HG03064 (cell line): ENCODE measurements at regions not wholly inside any gene's neighbourhood (a gene's known extent, or its start where the extent isn't known, plus 50 kb on each side); places are given as distances from the start of the nearest gene placed in this dataset.

Experiments
- ATAC-seq: cut with Tn5 transposase; IDR thresholded peaks from one replicate; pipeline ENCODE4 v1.9.1; 2021; ENCODE audit warnings: low read depth; ENCODE audit not compliant: unreplicated experiment

DNA sequence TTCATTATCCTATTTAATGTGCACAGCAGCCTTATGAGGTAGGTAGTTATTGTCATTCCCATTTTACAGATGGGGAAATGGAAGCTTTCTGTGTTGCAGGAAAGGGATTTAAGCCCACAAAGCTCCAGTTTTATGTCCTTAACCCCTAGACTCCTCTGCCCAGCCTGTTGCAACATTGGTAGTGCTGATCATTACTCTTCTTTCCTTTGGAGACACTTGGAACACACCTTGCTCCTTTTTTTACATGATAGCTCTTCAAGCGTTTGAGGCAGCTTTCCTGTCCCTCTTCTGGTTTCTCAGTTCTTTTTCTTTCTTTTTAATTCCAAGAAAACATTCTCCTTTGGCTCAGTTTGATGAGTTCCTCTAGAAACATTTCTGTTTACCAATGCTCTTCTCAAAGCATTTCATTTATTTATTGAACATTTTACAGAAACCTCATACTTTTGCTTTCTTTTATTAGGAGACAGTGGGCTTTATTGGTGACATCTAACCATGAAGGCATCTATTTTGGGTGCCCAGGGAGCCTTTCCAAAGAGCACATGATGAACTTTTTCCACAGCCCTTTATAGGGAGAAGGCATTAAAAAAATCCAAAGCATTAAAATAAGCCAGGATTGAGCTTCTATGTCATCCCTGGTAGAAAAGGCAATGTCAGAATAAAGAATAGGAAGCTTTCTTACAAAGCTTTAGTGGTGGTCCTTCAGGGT lies 218.0 kb downstream of the TMEM38B start:
- ATAC-seq: no peak

DNA sequence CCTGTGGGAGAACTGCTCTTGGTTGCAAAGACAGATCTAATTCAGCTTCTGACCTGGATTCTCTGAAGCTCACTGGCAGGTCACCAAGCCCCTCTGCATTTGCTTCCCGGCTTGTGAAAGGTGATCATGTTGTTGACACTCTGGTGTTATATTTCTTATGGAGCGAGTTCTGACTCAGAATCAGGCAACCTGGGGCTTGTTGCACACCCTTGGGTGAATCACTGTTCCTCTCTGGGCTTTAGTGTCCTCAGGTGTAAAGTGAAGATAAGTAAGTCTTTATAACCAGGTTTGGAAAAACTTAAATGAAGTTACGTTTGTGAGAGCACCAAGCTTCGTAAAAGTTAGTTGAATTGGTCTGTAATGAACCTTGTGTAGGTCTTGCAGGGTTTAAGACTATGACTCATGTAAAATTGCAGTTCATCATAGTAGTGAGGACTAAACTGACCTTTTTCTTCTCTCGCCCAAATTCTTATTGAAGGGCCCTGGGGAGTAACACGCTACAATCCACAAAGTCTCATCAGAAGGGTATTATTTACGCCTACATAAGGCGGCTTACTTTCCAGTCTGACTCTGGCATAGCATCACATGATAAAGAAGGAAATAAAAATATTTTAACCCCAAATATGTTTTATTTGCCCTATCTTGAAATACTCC lies 218.6 kb downstream of the TMEM38B start:
- ATAC-seq: no peak

DNA sequence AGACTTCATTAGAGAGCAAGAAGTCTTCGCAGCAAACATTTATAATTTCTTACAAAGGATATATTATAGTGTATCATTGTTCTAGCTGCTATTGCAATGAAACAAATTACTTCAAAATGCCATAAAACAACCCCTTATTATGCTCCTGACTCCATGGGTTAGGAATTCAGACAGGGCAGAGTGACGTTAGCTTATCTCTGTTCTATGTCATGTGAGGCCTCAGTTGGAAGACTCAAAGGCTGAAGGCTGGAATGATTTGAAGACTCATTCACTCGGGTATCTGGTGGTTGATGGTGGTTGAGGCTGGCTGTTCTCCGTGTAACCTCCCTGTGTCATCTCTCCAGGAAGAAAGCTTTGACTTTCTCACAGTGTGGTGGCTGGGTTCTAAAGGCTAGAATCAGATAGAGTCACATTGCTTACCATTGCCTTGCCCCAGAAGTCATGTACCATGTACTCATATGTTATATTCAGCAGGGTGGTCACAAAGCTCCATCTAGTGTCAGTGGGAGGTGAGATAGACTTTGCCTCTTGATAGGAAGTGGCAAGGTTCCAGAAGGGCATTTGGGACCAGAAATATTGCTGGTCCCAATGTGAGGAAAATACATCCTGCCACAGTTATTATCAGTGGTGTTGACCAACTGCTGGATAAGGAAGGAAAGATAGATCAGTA lies 226.9 kb downstream of the TMEM38B start:
- no peak for ATAC-seq

DNA sequence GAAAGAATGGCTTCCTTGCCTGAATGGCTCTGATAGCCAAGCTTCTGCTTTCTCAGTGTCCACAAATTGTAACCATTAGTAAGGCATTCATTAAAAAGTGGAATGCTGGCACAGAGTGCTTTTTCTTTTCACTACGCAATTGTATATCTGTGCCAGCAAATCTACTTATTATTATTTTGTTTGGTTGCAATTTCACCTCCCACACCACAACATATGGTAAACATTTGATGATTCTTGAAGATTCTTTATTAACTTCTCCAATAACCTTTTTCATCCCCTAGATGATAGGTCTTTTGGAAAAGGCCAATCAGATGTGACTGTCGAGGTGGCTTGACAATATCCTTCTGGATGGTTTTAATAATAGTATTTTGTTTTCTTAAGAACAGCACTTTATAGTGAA lies 234.1 kb downstream of the TMEM38B start:
- no peak for ATAC-seq

DNA sequence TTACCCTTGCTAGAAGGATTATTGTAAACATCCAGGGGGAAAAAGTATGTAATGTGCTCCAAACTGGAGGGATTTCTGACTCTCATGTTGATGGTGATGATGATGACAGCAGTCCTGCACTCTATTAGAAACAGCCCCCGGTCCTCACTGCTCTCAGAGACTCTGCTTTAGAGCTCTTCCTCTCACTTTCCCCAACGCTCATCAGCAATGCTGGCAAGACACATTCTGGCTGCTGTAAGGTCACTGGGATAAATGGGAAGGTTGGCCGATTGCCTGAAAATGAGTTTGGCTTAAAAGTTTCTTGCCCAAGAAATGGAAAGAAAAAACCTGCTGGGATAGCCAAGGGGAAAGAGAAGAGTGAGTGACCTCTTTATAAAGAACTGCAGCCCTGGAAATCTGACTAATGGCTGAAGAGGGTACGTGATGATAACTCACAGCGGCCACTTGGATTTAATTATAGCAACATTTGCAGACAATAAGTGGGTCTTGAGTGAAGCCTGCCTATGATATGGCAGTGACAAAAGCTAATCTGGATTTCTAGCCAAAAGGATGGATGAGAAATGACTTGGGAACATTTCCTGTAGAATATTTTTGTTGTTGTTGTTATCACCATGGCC lies 235.8 kb downstream of the TMEM38B start:
- no peak for ATAC-seq

DNA sequence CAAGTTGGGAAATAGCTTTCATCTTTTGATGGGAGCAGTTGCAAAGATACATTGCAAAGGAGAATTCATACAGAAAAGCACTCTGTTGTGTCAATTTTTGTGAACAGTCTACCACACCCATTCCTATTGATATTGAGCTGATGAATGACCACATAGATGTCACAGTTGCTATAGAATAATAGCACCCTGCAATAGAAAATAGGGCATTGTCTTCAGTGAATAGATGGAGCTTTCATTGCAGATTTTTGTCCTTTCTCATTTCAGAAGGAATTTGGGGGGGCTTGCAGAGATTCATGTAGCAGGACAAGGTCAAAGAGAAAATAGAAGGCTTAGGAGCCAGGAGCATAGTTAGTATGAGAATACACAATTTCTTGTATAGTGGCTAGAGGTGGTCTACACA lies 237.9 kb downstream of the TMEM38B start:
- no peak for ATAC-seq

DNA sequence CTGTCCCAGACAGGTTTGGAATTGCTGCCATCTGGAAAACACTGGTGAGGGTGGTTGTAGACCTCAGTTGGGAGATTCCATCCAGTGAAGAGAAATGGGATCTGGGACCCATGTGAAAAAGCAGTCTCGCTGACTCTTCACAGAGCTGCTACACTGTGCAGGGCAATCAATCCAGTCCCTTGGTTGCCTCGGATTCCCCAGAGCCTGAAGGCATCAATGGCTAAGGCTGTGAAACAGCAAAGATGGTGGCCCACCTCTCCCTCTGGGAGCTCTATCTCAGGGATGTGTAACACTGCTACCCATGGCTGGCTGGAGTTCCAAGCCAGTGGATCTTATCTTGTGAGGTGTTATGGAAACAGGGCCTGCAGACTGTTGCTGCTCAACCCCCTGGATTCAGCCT lies 256.1 kb downstream of the TMEM38B start:
- no peak for ATAC-seq

DNA sequence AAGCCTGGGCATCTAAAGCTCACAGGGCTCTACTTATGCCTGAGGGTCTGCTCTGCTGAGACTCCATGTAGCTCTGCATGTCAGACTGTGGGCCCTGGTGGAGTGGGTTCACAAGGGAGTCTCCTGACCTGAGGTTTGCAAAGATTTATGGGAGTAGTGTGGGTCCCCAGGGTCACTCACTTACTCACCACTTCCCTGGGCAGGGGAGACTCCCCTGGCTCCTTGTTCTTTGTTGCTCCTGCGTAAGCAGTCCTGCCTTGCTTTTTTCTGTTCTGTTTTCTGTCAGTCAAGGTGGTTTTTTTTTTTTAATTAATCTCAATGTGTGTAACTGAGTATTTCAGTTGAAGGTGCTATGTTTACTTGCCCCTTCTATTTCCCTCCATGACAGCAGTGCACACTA lies 256.6 kb downstream of the TMEM38B start:
- ATAC-seq: no peak

DNA sequence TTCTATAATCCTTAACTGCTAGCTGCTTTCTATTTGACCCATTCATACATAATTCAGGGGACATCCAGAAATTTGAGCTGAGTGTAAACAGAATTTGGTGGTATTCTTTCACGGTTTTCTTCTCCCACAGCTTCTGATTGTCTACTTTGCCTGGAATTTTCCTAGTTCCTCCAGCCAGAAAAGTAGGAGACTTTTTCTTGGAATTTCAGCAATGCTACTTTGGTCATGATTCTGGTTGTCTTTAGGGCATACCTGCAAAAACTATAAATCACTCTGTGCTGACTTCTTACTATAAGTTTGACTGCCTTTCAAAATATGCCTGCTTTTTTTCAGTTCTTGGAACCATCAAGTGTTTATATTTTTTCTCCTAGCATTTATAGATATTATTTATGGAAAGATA lies 260.2 kb downstream of the TMEM38B start:
- no peak for ATAC-seq

DNA sequence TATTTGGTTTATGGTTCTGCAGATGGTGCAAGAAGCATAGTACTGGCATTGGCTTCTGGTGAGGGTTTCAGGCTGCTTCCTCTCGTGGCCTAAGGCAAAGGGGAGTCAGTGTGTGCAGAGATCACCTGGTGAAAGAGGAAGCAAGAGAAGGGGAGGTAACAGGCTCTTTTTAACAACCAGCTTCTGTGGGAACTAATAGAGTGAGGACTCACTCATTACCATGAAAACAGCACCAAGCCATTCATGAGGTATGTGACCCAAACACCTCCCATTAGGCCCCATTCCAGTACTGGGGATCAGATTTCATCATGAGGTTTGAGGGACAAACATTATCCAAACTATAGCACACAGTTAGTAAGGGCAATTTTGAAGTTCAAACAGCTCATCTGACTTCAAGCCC lies 263.5 kb downstream of the TMEM38B start:
- ATAC-seq: no peak

DNA sequence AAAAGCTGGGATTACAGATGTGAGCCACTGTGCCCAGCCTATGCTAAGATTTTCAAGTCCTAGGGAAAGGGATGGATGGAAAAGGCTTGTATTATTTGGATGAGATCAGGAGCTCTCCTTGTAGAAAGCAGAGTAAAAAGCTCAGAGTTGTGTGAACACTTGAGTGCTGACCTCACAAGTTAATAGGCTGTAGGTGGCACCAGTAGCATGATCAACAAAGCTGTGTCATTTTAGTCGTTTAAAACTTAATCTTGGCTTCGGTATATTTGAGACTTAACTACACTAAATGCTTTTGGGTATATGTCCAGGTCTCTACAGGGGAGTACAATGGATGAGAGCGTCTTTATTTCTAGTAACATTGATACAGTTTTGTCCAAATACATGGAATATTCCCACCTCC lies 264.2 kb downstream of the TMEM38B start:
- ATAC-seq: no peak

DNA sequence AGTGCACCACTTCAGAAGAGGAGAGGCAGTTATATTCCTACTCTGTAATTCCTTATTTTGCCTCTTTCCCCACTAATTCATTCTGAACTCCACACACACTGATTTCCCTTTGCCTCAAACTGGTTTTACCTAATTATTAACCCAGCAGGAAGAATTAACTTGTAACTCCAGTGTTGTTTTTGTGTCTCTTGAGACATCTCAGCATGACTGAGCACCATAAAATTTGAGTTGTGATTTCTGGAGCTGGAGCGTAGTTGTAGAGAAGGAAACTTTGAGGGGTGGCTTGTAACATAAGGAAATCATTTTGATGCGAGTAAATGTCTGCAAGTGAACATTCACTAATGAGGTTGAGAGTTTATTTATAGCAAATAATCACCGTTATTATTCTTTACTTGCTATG lies 265.2 kb downstream of the TMEM38B start:
- no peak for ATAC-seq

DNA sequence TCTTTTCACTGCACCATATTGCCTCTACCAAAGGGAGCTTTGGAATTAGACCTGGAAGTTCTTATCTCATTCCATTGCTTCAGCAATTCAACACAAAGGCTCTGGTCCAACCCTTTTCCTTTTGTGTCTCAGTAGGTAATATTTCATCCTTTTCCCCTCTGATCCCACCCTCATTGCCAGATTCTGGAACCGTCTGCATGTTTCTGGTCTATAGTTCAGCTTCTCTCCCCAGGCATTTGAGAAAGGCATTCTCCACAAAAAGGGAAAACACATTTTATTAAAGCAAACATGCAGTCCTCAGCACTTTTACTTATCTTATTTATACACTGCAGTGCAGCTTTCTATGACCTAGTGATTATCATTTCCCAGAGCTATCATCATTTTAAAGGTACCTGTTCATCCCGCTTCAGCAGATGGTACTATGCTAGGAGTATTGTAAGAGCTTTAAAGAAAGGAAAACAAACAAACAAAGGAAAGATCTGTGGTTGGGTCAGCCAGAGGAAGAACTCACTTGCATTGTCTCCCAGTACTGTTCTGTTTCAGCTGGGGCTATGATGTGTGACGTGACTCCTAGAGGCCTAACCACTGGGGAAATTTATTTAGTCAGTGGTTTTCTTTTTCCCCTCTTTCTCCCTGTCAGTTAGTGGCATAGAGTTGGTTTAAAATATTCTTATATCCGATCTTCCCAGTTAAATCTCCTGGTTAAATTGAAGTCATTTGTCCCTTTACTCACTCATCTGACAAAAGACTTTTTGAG lies 269.2 kb downstream of the TMEM38B start:
- ATAC-seq: no peak

DNA sequence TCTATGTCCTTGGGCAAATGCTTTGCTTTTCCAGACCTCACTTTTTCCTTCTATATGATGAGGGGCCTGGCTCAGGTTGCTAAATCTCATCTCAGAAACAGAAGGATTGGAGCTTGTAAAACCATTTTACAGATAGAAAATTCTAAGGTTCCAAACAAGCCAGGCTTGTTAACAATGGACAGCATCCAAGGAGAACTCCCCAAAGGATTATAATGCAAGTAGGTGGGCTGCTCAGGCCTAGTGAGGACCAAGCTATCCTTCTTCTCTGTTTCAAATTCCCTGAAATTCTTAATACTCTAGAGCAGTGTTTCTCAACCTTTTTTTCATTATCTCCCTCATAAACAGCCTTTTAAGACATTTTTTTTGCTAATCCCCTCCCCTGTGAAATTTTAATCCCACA lies 269.8 kb downstream of the TMEM38B start:
- ATAC-seq: no peak

DNA sequence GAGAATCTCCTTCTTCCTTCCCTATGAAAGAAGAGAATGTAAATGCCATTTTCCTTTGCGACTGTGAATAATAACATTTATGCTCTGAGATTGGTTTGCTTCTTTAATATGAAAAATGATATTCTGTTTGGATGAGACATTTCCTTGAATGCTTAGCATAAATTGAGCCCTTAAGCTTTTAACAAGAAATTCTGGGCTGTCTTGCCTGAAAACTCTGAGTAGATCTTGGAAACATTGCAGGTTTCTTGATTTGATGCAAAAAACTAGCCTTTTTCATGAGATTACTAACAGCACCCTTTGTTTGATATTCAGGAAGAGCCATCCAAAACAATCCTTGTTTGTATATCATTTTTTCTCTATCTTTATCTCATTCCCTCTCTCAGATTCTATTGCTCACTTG lies 272.5 kb downstream of the TMEM38B start:
- no peak for ATAC-seq

DNA sequence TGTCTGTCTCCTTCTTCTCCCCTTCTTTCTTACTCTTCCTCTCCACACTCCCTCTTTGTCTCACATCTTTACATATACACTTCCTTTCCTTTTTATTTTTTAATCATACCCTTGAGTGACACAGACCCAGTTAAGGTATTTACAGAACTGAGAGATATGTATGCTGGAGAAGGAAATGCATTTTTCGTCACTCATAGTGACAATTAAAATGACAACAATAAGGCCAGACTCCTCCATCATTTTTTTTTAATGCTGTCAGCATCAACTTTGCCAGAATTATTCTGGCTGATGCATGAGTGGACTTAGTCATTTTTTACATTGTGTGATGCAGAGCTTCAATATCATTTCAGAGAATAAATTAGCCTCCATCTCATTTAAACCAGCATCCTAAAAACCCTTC lies 272.9 kb downstream of the TMEM38B start:
- ATAC-seq: no peak

DNA sequence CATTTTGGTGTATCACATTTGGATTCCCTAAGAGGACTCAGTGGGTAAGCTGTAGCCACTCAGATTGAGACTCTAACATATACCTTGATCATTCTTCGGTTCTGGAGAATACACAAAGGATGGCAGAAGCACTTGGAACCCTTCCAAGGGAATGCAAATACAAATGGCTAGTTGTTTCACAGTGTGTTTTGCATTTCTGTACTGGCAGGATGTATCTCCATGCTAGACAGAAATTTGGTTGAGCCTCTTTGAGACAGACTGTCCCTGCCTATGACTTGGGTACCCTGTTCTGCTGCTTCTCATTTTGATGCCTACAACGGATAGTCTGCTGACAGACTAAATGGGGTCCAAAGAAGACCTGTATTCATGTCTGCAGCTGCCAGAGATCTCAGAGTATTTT lies 273.5 kb downstream of the TMEM38B start:
- no peak for ATAC-seq

DNA sequence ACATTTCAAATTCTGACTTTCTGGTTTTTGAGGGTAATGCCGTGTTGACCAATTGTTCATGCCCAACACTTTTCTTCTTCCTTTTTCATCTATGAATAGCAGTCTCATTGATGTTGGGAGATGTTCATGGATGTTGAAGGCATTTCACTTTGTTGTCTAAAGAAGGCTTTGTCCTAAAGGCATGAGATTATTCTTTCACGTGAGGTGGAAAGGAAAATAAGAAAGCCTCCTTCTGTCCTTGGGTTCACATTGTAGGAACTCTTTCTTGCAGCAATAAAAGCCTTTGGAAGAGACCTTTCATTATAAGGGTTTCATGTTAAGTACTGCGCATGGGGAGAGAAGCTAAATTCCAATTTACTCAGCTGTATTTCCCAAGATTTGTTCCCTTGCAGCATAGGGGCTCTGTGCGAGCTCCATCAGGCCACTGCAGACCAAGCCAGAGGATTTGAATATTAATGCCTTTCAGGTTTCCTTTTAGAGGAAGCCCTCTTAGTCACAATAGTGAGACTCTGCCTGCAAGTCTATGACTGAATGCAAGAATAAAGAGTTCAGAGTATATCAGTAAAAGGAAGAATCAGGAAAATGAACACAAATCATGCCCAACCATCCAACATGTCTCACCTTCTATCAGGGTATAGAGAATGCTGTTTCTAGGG lies 274.6 kb downstream of the TMEM38B start:
- ATAC-seq: no peak

DNA sequence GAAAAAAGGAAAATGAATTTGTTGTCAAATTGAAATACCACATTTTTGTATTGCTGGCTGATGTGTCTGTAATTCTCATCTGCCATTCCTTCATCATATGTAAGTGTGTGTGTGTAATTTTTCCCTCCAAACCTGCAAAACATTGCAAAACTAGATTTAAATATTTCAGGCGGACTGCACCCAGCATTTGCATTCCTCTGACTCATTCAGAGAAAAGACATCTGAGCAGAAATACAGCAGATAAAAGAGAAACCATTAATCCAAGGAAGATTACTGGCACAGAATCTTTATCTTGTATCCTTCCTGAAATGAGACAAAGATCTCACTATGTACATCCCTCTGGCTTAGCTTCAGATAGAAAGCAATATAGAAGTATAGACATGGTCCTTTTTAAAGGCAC lies 275.3 kb downstream of the TMEM38B start:
- no peak for ATAC-seq

DNA sequence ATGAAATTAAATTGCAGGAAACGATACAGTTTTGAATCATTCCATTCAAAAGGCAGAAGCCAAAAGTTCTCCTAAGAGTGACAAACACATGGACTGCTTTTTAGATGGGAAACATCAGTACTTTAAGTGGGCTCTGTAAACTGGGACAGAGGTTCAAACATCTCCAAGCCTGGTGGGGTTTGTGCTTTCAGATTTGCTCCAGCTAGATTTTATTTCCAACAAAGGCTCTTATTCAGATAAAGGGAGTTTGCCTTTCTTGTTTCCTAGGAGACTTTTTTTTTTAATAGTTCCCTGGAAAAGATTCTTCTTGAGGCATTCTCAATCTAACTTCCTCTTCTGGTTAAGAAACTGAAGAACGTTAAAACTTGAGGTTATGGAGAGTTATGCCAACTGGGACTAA lies 277.6 kb downstream of the TMEM38B start:
- no peak for ATAC-seq
